NCI-H2081 (cell line): ENCODE measurements at regions not wholly inside any gene's neighbourhood (a gene's known extent, or its start where the extent isn't known, plus 50 kb on each side); places are given as distances from the start of the nearest gene placed in this dataset.
"Not testable (repeated sequence)": the region's sequence is repeated elsewhere in the genome, so short reads cannot be mapped to it uniquely, and the experiment has no call there.

Source experiments
- DNase-seq, 2 experiments: peaks; one replicate each; lab custom pipeline; 2025; lab: John Stamatoyannopoulos, UW

DNA sequence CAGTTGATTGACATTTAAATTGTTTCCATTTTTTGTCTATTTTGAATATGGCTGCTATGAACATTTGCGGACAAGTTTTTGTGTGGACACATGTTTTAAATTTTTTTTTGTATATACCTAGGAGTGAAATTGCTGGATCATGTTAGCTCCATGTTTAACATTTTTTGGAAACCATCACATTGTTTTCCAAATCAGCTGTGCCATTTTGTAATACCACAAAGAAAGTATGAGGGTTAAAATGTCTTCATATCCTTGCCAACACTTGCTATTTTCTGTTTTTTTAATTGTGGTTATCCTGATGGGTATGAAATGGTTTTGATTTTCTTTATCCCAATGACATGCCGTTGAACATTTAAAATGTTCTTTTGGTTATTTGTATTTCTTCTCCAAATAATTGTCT is 52.1 kb downstream of the CARTPT start:
- no peak for DNase-seq

DNA sequence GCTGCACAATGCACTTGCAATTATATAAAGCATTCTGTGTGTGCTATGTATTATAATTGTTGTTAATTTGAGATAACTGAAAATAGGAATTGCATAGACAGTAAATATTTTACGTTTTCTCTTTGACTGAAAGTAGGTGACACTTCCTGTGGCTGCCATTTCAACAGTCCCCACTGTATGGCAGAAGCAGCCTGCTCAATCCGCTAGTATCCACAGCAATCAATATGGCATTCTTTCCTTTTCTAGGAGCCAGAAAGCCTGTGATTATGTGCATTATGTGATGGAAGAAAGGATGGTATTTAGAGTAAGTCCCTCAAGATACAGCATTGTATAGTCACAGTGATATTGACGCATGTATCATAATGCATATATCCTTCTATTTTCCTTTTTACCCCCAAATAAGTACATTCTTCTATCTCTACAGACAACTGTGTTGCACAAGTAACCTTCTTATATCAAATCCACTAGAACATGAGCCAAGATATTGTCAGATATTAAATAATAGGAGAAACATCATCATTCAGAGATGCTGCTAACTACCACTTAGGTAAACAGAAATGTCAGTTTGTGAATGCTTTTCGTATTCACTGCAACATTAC is 59.7 kb downstream of the CARTPT start:
- peak; percentile 15 to 66 for DNase-seq

DNA sequence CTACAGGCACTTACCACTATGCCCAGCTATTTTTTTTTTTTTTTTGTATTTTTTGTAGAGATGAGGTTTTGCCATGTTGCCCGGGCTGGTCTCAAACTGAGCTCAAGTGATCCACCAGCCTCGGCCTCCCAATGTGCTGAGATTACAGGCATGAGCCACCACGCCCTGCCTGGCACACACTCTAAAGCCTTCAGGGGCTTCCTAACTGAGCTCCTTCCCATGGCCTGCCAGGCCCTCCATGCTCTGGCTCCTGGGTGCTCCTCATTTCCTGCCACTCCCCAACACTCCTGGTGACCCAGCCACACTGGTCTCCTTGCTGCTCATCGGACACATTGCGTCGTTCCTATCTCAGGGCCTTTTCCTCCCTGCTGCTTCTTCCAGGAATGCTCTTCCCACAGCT is 61.5 kb downstream of the CARTPT start:
- DNase-seq = no peak

DNA sequence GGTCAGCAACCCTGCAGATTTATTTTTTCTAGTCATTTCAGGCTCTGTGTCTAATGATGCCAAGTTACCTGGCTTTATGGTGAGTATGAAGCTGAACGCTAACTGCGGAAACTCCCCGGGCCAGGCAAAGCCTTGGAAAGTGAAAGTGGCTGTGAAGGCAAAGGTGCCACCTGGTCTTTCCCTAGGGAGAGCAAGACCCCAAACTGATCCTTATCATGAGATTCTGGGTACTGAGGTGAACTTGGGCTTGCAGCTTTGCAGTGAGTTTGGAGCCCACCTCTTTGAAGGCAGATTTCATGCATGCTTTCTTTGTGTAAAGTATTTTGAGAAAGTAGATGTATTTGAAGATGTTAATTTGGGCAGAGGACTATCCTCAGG is 63.3 kb downstream of the CARTPT start:
- DNase-seq = no peak

DNA sequence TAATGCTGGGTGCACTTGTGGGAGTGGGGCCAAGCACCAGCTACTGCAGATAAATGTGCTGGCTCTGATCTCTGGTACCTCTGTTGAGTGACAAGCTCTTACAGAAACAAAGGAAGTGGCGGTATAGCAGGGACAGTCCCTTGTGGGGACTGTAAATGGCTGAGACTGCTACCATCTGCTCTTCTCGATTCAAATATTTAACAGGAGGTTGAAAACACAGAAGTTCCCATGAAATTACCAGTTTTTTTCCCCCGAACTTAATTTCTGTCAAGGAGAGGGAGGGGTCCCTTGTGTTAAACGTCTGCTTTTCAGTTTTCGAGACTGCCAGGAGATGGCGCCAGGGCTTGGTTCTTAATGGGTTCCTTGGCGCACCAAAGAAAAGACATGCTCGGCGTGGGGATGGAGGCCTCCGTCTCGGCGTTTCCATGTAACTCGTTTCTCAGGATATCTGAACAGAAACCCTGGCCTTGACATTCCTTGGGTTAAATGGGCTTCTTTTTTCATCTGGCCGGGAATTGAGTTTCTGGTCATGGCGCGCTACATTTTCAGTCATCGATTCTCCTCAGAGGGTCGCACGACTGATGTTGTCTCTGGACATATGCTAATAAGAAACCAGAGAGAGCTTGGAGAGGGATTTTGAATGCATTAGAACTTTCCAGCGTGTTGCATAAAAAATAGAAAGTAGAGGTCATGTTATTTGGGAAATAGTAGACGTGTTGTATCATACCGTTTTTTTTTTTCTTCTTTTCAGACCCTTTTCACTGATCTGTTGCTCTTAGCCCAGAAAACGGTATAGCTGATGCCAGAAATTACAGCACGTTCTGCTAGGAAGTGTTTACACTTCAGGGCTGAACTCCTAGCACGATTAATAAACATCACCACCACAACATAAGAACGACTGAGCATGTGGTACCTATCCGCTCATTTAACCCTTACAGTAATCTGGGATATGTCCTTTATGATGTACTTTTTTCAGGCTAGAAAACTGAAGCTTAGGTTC is 64.0 kb downstream of the CARTPT start:
- DNase-seq = peak; percentile 77 to 83

DNA sequence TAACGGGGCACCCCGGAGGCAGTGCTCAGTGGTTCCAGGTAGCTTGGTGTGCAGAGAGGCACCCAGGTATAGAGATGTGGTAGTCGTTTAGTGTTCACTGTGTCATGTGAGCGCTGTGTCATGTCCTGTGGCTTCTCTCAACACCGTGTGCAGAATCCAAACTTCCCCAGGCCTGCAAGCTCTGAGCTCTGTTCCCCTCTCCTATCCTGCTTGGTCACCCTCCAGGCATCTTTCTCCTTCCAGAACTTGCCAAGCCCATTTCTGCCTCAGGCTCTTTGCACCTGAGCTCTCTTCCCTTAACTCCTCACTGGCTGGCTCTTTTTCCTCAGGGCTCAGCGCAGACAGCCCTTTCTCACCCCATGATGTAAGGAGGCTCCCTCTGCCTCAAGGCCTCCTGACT is 64.8 kb downstream of the CARTPT start:
- no peak for DNase-seq

DNA sequence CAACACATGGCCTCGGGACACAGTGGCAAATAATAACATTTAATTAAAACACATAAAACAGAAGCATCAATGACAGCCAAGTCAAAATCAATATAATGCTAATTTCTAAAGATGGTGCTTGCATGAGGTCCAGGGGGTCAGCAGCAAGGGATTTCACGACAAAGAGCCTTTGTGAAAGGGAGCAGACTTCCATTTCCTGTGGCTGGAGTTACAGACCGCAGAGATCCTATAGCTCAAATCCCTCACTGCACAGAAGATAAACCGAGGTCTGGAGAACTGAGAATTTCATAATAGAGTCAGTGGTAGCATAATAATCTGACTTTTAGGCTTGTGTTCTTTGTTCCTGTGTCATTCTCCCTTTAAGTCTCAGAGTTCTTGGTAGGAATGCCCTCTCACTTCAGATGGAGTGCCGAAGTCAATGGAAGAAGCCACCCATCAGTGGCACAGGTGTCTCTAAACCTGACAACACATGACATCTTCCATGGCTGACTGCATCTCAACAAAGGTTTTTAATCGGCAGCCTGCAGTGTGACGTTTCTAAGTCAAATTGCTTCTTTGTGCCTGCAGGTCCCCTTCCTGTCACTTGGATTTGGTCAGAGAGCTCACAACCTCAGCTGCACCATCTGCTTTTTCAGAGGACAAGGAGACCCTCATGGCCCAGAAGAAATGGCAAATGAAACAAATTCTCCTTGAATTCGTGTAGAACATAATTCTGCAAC is 67.4 kb downstream of the CARTPT start:
- DNase-seq = peak in 1 of 2 experiments; percentile 28

DNA sequence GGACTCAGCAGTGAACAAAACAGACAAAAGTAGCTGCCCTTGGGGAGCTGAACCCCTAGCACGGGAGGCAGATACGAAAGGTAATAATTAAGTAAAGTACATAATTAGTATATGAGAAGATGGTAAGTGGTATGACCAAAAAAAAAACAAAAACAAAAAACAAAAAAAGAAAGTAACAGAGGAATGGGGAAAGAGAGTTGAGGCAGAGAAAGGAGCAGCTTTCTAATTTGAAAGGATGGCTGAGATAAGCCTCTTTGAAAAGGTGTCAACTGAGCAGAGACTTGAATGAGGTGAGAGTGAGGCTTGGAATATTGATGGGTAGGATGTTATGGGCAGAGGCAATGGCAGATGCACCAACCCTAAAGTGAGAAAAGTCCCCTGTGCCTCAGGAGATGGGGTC is 69.7 kb downstream of the CARTPT start:
- no peak for DNase-seq

DNA sequence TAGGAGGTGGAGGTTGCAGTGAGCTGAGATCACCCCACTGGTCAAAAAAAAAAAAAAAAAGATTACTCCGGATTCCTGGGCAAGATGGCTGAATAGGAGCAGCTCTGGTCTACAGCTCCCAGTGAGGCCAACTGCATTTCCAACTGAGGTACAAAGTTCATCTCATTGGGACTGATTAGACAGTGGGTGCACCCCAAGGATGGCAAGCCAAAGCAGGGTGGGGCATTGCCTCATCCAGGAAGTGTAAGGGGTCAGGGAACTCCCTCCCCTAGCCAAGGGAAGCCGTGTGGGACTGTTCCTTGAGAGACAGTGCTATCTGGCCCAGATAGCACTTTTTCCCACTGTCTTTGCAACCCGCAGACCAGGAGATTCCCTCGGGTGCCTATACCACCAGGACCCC is 70.7 kb downstream of the CARTPT start:
- DNase-seq = no peak

DNA sequence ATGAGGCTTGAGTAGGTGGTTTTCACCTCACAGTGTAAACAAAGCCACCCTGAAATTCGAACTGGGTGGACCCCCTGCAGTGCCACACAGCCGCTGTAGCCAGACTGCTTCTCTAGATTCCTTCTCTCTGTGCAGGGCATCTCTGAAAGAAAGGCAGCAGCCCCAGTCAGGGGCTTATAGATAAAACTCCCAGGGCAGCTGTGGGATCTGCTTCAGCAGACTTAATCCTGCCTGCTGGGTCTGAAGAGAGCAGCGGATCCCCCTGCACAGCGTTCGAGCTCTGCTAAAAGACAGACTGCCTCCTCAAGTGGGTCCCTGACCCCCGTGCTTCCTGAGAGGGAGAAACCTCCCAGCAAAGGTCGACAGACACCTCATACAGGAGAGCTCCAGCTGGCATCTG is 71.4 kb downstream of the CARTPT start:
- no peak for DNase-seq

DNA sequence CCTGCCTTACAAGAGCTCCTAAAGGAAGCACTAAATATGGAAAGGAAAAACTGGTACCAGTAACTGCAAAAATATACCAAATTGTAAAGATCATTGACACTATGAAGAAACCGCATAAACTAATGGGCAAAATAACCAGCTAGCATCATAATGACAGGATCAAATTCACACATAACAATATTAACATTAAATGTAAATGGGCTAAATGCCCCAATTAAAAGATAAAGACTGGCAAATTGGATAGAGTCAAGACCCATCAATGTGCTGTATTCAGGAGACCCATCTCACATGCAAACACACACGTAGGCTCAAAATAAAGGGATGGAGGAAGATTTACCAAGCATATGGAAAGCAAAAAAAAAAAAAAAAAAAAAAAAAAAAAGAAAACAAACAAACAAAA is 73.0 kb downstream of the CARTPT start:
- DNase-seq = not testable (repeated sequence)

DNA sequence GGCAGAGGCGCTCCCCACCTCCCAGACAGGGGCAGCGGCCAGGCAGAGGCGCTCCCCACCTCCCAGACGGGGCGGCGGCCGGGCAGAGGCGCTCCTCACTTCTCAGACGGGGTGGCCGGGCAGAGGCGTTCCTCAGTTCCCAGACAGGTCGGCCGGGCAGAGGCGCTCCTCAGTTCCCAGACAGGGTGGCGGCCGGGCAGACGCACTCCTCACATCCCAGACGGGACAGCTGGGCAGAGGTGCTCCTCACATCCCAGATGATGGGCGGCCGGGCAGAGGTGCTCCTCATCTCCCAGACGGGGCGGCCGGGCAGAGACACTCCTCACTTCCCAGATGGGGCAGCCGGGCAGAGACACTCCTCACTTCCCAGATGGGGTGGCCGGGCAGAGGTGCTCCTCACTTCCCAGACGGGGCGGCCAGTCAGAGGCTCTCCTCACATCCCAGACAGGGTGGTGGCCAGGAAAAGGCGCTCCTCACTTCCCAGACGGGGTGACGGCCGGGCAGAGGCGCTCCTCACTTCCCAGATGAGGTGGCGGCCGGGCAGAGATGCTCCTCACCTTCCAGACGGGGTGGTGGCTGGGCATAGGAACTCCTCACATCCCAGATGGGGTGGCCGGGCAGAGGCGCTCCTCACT is 75.1 kb downstream of the CARTPT start:
- DNase-seq = no peak

DNA sequence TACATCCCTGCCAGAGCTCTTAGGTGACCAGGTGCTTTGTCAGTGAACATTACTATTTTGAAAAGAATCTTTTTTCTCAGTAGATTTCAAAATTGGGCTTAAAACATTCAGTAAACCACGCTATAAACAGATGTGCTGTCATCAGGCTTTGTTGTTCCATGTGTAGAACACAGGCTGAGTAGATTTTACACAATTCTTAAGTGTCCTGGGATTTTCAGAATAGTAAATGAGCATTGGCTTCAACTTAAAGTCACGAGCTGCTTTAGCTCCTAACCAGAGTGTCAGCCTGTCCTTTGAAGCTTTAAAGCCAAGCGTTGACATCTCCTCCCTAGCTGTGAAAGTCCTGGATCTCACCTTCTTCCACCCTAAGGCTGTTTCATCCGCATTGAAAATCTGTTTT is 83.6 kb downstream of the CARTPT start:
- no peak for DNase-seq

DNA sequence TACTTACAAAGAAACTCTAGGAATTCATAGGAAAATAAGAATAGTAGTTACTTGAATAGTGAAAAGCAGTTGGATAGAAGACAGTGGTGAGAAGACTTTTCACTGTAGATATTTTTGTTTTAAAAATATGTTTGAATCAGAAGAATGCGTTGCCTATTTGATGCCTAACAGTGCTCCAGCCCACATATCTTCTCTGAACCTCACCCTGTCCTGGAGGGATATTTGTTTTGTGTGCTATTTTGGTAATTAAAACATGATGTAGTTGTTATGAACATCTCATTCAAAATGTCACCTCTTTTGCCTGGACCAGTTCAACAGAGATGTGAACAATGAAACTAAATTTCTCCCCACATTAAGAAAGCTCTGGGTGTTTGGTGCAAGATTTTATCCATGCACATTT is 87.6 kb downstream of the CARTPT start:
- no peak for DNase-seq

DNA sequence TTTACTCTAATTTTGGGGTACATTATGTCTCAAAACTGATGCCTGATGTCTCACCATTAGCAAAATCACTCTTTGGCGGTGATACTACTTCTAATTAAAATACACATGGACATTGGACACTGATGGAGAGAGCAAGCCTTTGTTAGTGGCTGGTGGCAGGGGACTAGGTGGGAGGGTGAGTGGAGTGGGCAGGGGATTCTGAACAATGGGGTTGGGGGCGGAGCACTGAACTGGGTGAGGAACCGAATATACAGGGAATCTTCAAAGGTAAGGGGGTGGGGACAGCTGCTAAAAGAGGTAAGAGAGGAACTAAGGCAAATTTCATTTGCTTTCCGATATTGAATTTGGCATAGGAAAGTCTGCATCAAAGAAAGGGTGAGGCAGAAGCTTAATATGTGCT is 88.8 kb downstream of the CARTPT start:
- no peak for DNase-seq

DNA sequence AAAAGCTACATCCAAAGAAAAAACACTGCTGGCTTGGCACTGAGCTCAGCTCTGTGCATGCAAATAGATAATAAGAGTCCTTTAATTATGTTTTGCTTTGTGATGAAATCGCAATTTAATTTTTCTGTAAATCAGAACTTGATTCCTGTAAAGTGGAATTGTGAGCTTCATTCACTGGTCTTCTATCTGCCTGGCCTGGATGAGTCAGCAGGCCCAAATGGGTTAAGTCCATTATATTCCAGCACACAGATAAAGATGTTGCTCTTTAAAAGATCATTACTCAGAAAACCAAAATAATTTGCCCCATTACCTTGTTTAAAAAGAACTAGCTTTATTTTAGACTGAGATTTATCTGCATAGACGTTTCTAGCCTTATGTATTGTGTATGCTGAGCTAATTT is 90.4 kb downstream of the CARTPT start:
- DNase-seq = peak in 1 of 2 experiments; percentile 70

DNA sequence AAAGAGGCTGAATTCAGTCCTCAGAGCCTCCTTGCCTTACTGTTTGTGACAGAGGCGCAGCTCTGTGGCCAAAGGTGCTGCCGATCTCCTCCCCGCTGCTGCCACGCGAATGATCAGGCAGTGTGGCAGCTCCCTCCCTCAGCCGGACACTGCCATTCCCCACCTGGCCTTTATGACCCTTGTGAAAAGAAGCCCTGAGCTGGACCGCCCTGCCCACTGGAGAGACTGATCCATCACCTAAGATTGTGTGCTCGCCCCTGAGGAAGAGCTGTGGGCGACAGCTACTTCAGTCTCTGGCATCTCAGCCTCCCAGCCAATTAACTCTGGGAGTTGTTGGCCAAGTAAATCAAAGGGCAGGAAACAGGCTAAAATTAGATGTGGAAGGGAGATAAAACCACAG is 90.9 kb downstream of the CARTPT start:
- DNase-seq = peak in 1 of 2 experiments; percentile 57

DNA sequence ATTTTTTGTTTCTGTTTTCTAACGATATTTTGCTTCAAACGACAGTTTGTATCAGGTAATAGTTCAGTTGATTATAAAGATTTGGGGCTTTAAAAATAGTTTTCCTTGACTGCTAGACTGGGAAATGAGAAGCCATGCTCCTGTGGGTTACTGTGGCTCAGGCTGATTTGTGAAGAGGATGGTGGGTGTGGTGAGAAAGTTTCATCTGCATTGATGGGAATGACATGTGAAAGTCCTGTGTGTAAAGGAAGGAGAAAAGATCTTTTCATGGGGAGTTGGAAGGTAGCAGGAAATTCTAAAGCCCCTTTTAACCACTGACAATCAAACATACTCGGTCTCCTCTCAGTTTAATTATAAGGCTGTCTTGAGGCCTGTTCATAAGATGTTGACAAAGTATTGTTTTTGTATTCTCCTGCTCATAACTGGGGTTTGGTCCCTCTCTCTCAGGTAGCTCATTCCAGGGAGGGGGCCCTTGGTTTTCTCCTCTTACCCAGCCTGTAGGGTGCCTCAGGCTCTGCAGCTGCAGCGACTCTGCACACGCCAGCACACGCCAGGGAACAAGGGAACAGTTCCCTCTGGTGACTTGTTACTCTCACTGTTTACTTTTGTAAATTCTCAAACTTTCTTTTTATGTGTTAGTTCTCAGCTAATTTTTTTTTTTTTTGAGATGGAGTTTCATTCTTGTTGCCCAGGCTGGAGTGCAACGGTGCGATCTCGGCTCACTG is 91.6 kb downstream of the CARTPT start:
- peak in 1 of 2 experiments; percentile 9 for DNase-seq

DNA sequence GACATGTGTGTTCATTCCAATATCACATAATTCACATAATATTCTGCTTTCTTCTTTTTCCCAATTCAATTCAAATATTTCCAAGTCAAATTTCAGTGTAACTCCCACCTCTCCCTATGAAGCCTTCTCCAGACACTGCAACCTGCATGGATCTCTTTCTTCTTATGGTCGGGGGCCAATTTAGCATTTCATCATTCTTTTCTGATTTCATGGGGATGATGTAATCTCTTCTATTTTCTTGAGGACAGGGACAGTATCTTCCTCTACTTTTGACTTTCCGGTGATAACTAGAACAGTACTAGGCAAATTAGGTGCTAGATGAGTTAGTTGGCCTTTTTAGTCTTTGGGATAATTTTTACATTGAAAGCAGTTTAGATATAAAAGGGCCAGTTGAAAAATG is 92.7 kb downstream of the CARTPT start:
- no peak for DNase-seq

DNA sequence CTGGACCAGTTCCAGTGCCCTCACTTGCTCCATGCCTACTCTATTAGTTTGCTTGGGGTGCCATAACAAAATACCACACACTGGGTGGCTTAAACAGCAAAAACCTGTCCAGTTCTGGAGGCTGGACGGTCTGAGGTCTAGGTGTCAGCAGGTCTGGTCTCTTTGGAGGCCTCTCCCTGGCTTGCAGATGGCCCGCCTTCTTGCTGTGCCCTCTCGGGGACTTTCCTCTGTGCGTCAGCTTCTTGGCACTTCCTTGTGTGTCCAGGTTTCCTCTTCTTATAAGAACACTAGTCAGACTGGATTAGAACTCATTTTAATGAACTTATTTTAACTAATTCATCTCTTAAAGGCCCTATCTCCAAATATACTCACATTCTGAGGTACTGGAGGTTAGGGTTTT is 97.2 kb downstream of the CARTPT start:
- no peak for DNase-seq

DNA sequence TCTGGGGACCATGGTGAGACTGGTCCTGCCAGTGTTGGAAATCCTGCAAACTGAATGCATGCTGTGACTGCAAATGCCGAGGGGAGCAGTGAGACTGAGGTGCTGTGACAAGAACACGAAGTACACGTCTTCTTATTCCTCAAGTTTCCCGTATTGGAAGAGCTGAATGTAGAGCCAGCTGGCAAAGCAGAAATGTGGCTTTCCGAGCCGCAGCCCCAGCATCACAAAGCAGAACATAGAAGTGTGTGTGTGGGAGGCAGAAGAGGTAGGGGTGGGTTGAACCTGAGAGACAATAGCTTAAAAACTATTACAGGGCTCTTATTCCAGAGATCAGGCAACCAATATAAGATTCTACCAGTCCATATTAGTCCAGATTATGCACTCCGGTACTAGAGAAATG is 98.8 kb downstream of the CARTPT start:
- DNase-seq = no peak

DNA sequence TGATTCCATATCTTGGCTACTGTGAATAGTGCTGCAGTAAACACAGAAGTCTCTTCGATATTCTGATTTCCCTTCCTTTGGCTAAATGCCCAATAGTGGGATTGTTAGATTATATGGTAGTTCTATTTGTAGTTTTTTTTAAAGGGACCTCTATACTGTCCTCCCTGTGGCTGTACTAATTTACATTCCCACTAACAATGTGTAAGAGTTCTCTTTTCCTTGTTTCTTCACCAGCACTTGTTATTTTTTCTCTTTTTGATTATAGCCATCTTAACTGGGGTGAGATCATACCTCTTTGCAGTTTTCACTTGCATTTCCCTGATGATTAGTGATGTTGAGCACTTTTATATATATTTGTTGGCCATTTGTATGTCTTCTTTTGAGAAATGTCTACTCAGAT is 102.0 kb downstream of the CARTPT start:
- DNase-seq = no peak
